ENCODE measurements at regions not wholly inside any gene's neighbourhood (a gene's known extent, or its start where the extent isn't known, plus 50 kb on each side); places are given as distances from the start of the nearest gene placed in this dataset.

GRCh38 chr20:60921022-60921622, 330.9 kb upstream of the CDH4 start:
- TF ChIP-seq ZNF48 (tag by site-specific recombination; IDR thresholded peaks at IDR 0.05) (no peak), CTCF (tag by site-specific recombination; IDR thresholded peaks at IDR 0.05) (no peak), REST (tag by site-specific recombination; IDR thresholded peaks at IDR 0.05) (peak; percentile 86), MYNN (tag by site-specific recombination; IDR thresholded peaks at IDR 0.05; ENCODE audit: borderline replicate concordance) (no peak), ZNF704 (tag by site-specific recombination; IDR thresholded peaks at IDR 0.05) (no peak), ZSCAN5A (tag by site-specific recombination; IDR thresholded peaks at IDR 0.05) (no peak), PBX3 (CRISPR knock-in tag; IDR thresholded peaks at IDR 0.05) (no peak), ZNF121 (tag by site-specific recombination; IDR thresholded peaks at IDR 0.05) (no peak), ZNF174 (tag by site-specific recombination; IDR thresholded peaks at IDR 0.05) (no peak), PRDM6 (tag by site-specific recombination; IDR thresholded peaks at IDR 0.05) (no peak), ZBTB49 (tag by site-specific recombination; IDR thresholded peaks at IDR 0.05; ENCODE audit: low read depth) (no peak), ZNF501 (tag by site-specific recombination; IDR thresholded peaks at IDR 0.05) (no peak)

All from HEK293 (cell line).